Sigmoid colon (tissue), 3 donors: ENCODE measurements at regions not wholly inside any gene's neighbourhood (a gene's known extent, or its start where the extent isn't known, plus 50 kb on each side); places are given as distances from the start of the nearest gene placed in this dataset.

Experiments used
- POLR2A ChIP-seq, 2 donors: fragments of 450-650 bp; IDR thresholded peaks; one replicate each; pipeline ENCODE4 v1.6.1; 2016; ENCODE audit warnings: antibody characterized with exemption in 2 of 2, mild to moderate bottlenecking in 2 of 2, moderate library complexity in 2 of 2
- TF ChIP-seq, protein P1 (sequence below), 4 experiments: fragments of 450-650 bp in 3 of 4; fragments of 200-600 bp in 1 of 4; IDR thresholded peaks; one replicate each; pipeline ENCODE4 v1.5.1; 2016 to 2019; ENCODE audit warnings: antibody characterized with exemption in 4 of 4, mild to moderate bottlenecking in 3 of 4, moderate library complexity in 2 of 4

DNA sequence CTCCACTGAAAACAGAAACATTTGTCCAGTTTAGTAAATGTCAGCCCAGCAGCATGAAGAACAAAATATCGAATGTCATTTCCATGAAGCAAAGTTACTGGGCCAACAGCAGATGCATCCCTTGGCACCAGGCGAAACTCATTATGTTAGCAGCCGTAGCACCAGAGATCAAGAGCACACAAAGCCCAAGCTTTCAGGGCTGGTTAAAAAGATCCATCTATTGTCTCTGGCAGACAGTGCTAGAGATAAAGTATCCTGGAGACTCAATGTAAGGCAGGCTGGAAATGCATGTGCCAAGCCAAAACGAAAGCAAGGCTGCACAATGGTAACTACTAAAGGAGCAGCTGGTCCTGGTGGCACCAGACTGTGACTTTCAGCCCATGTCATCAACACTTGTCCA lies 120.3 kb upstream of the PLEKHG7 start:
- TF ChIP-seq POLR2A (IDR thresholded peaks at IDR 0.05), result no peak
- TF ChIP-seq, protein P1, sequence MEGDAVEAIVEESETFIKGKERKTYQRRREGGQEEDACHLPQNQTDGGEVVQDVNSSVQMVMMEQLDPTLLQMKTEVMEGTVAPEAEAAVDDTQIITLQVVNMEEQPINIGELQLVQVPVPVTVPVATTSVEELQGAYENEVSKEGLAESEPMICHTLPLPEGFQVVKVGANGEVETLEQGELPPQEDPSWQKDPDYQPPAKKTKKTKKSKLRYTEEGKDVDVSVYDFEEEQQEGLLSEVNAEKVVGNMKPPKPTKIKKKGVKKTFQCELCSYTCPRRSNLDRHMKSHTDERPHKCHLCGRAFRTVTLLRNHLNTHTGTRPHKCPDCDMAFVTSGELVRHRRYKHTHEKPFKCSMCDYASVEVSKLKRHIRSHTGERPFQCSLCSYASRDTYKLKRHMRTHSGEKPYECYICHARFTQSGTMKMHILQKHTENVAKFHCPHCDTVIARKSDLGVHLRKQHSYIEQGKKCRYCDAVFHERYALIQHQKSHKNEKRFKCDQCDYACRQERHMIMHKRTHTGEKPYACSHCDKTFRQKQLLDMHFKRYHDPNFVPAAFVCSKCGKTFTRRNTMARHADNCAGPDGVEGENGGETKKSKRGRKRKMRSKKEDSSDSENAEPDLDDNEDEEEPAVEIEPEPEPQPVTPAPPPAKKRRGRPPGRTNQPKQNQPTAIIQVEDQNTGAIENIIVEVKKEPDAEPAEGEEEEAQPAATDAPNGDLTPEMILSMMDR (IDR thresholded peaks at IDR 0.05), result no peak
